Left lung (tissue), 4 donors: ENCODE measurements at regions not wholly inside any gene's neighbourhood (a gene's known extent, or its start where the extent isn't known, plus 50 kb on each side); places are given as distances from the start of the nearest gene placed in this dataset.

ENCODE experiments used
- ATAC-seq: fragments of 200-7000 bp; cut with Tn5 transposase; one replicate; pipeline ENCODE4 v1.9.1; 2020; ENCODE audit warnings: moderate library complexity
- DNase-seq, 4 donors: peaks; one replicate each; pipeline ENCODE4 v3.0.0-alpha.2; 2013 to 2020
- H3K27ac ChIP-seq, 2 donors: fragments of 200-600 bp; sonication (generic) in 1 of 2; one replicate each; pipeline versions ENCODE4 v1.5.0 to v1.8.0; 2020 to 2021
- H3K27me3 ChIP-seq, 2 donors: fragments of 200-600 bp; sonication (generic) in 1 of 2; one replicate each; pipeline versions ENCODE4 v1.5.0 to v1.8.0; 2020 to 2021
- H3K36me3 ChIP-seq, 2 donors: fragments of 200-600 bp; sonication (generic) in 1 of 2; one replicate each; pipeline versions ENCODE4 v1.5.0 to v1.8.0; 2020 to 2021
- H3K4me1 ChIP-seq, 2 donors: fragments of 200-600 bp; one replicate each; pipeline ENCODE4 v1.8.0; 2021
- H3K4me3 ChIP-seq, 2 donors: fragments of 200-600 bp; sonication (generic) in 1 of 2; one replicate each; pipeline versions ENCODE4 v1.5.0 to v1.8.0; 2020 to 2021; ENCODE audit warnings: mild to moderate bottlenecking in 1 of 2
- H3K9me3 ChIP-seq, 2 donors: fragments of 200-600 bp; sonication (generic) in 1 of 2; one replicate each; pipeline versions ENCODE4 v1.5.0 to v1.8.0; 2020 to 2021
- CTCF ChIP-seq, 2 donors: fragments of 200-600 bp; sonication (generic) in 1 of 2; IDR thresholded peaks; one replicate each; pipeline versions ENCODE4 v1.5.0 to v1.8.0; 2021; ENCODE audit warnings: antibody characterized with exemption in 2 of 2
- intact Hi-C, 2 donors: fragments of 100-400 bp; cut with DNase I; formaldehyde crosslinking; loops; one replicate each; pipeline versions ENCODE4 v1.11.2 to v1.14.2; 2022
- donor health status: DM: no; HTN: yes; CAD: no.
- donor health status: DM: no; HTN: no; CAD: no.

GRCh38 chr5:133827830-133828229 lies 140.6 kb downstream of the C5orf15 start:
- Histone ChIP-seq H3K4me1 (no peaks in the 10 kb centered on the region), H3K4me3 (no peak overlapping the region), H3K36me3 (no peaks in the 10 kb centered on the region), H3K27me3 (no peaks in the 10 kb centered on the region), H3K27ac (no peak overlapping the region), H3K9me3 (no peaks in the 10 kb centered on the region)
- no peak for DNase-seq
- intact Hi-C loops: no loop called here
- ATAC-seq: no peak
- TF ChIP-seq CTCF (IDR thresholded peaks at IDR 0.05): no peak

GRCh38 chr5:133827011-133827410 lies 141.4 kb downstream of the C5orf15 start:
- no peaks in the 10 kb centered on the region for H3K9me3 ChIP-seq
- H3K27me3 ChIP-seq: no peaks in the 10 kb centered on the region
- no peak for ATAC-seq
- intact Hi-C loops: no loop called here
- no peak overlapping the region for H3K27ac ChIP-seq
- no peaks in the 10 kb centered on the region for H3K4me1 ChIP-seq
- H3K4me3 ChIP-seq: no peak overlapping the region
- no peaks in the 10 kb centered on the region for H3K36me3 ChIP-seq
- no peak for TF ChIP-seq CTCF (IDR thresholded peaks at IDR 0.05)
- no peak for DNase-seq

GRCh38 chr5:133825631-133826289 lies 142.7 kb downstream of the C5orf15 start:
- DNase-seq: no peak
- no peak overlapping the region for H3K4me3 ChIP-seq
- no peak for TF ChIP-seq CTCF (IDR thresholded peaks at IDR 0.05)
- intact Hi-C loops: no loop called here
- H3K27me3 ChIP-seq: no peaks in the 10 kb centered on the region
- no peak for ATAC-seq
- peaks cover 0 to 6% of the 10 kb centered on the region in 2 donors for H3K4me1 ChIP-seq
- no peak overlapping the region for H3K27ac ChIP-seq
- H3K9me3 ChIP-seq: no peaks in the 10 kb centered on the region
- H3K36me3 ChIP-seq: no peaks in the 10 kb centered on the region

GRCh38 chr5:133824661-133825254 lies 143.7 kb downstream of the C5orf15 start:
- Histone ChIP-seq H3K27me3 (no peaks in the 10 kb centered on the region), H3K4me3 (no peak overlapping the region), H3K4me1 (peaks cover 5 to 16% of the 10 kb centered on the region in 2 donors), H3K9me3 (no peaks in the 10 kb centered on the region), H3K36me3 (no peaks in the 10 kb centered on the region), H3K27ac (no peak overlapping the region)
- ATAC-seq (no peak), DNase-seq (no peak)
- intact Hi-C loops: no loop called here
- no peak for TF ChIP-seq CTCF (IDR thresholded peaks at IDR 0.05)

GRCh38 chr5:133821889-133822288 lies 146.5 kb downstream of the C5orf15 start:
- Histone ChIP-seq H3K4me3 (no peak overlapping the region), H3K4me1 (peaks cover 5 to 18% of the 10 kb centered on the region in 2 donors), H3K27me3 (no peaks in the 10 kb centered on the region), H3K36me3 (no peaks in the 10 kb centered on the region), H3K9me3 (no peaks in the 10 kb centered on the region), H3K27ac (no peak overlapping the region)
- no peak for ATAC-seq
- DNase-seq: no peak
- intact Hi-C loops: no loop called here
- no peak for TF ChIP-seq CTCF (IDR thresholded peaks at IDR 0.05)
